B cell (primary cell): ENCODE measurements at regions not wholly inside any gene's neighbourhood (a gene's known extent, or its start where the extent isn't known, plus 50 kb on each side); places are given as distances from the start of the nearest gene placed in this dataset.

Source experiments
- ATAC-seq: fragments of 200-7000 bp; cut with Tn5 transposase; one replicate; pipeline ENCODE4 v1.10.0; 2021; ENCODE audit warnings: low read depth, mild to moderate bottlenecking, moderate number of reproducible peaks, moderate library complexity
- CTCF ChIA-PET: fragments of 350-600 bp; sonication (Branson Sonifier 250); formaldehyde crosslinking; loops from one replicate; lab custom pipeline; 2021; ENCODE audit warnings: antibody characterized with exemption, inconsistent platforms; lab: Charles Lee
- POLR2A ChIA-PET: fragments of 350-600 bp; sonication (Branson Sonifier 250); formaldehyde crosslinking; loops from one replicate; lab custom pipeline; 2021; ENCODE audit warnings: antibody characterized with exemption; lab: Charles Lee
- DNase-seq: peaks from one replicate; pipeline ENCODE4 v3.0.0; 2013
- H2AFZ ChIP-seq: 2 replicates; pipeline ENCODE4 v1.6.1; 2012; ENCODE audit warnings: mild to moderate bottlenecking, low read depth, low read length; ENCODE audit not compliant: insufficient read depth, poor library complexity, severe bottlenecking
- H3K27ac ChIP-seq, 2 donors: 1 replicate in 1 of 2; 2 replicates in 1 of 2; pipeline ENCODE4 v1.5.1; 2012 to 2013; ENCODE audit warnings: low read length in 2 of 2, mild to moderate bottlenecking in 2 of 2, moderate library complexity in 1 of 2
- H3K27me3 ChIP-seq, 4 experiments: fragments of 200-600 bp in 1 of 4; sonication (generic) in 1 of 4; replicated peaks in 1 of 4; 1 replicate in 2 of 4; 2 replicates in 2 of 4; pipeline versions ENCODE4 v1.6.1 to v1.7.0; 2013 to 2016; ENCODE audit warnings: low read length in 3 of 4, mild to moderate bottlenecking in 2 of 4, mixed read lengths in 1 of 4, moderate library complexity in 1 of 4; ENCODE audit not compliant: insufficient read depth in 4 of 4, control insufficient read depth in 3 of 4; ENCODE audit errors: control extremely low read depth in 1 of 4
- H3K36me3 ChIP-seq, 2 experiments: replicated peaks in 1 of 2; 1 replicate in 1 of 2; 2 replicates in 1 of 2; pipeline versions ENCODE4 v1.6.1 to v1.7.1; 2013; ENCODE audit warnings: low read length in 1 of 2; ENCODE audit not compliant: insufficient read depth in 2 of 2, control insufficient read depth in 1 of 2; ENCODE audit errors: control extremely low read depth in 1 of 2, extremely low read depth in 1 of 2
- H3K4me1 ChIP-seq, 2 donors: fragments of 200-600 bp in 1 of 2; sonication (generic) in 1 of 2; 1 replicate in 1 of 2; 2 replicates in 1 of 2; pipeline versions ENCODE4 v1.5.1 to v1.6.1; 2013 to 2017; ENCODE audit warnings: low read length in 2 of 2; ENCODE audit not compliant: control insufficient read depth in 2 of 2, insufficient read depth in 2 of 2
- H3K4me2 ChIP-seq: replicated peaks from 2 replicates; pipeline ENCODE3; 2012; ENCODE audit warnings: mild to moderate bottlenecking, low read depth, low read length; ENCODE audit not compliant: poor library complexity, severe bottlenecking
- H3K4me3 ChIP-seq, 5 experiments: fragments of 200-600 bp in 1 of 5; sonication (generic) in 1 of 5; 1 replicate in 3 of 5; 2 replicates in 2 of 5; pipeline versions ENCODE4 v1.5.1 to v1.7.0; 2011 to 2016; ENCODE audit warnings: low read length in 4 of 5, mild to moderate bottlenecking in 4 of 5, low read depth in 2 of 5, control low read depth in 1 of 5, moderate library complexity in 1 of 5; ENCODE audit not compliant: insufficient read depth in 1 of 5; ENCODE audit errors: control extremely low read depth in 1 of 5, extremely low read depth in 1 of 5
- H3K79me2 ChIP-seq: fragments of 200-600 bp; sonication (generic); one replicate; pipeline ENCODE4 v1.6.0; 2016; ENCODE audit warnings: low read length; ENCODE audit not compliant: control insufficient read depth, insufficient read depth
- H3K9ac ChIP-seq: fragments of 200-600 bp; sonication (generic); 2 replicates; pipeline ENCODE4 v1.6.1; 2017; ENCODE audit warnings: mild to moderate bottlenecking, low read length, moderate library complexity
- H3K9me3 ChIP-seq, 3 donors: one replicate each; pipeline versions ENCODE4 v1.6.1 to v1.7.1; 2013; ENCODE audit warnings: low read length in 2 of 3; ENCODE audit not compliant: control insufficient read depth in 2 of 3, insufficient read depth in 1 of 3; ENCODE audit errors: control extremely low read depth in 1 of 3
- H4K20me1 ChIP-seq: 2 replicates; pipeline ENCODE4 v1.6.0; 2012; ENCODE audit warnings: mild to moderate bottlenecking, low read length; ENCODE audit not compliant: insufficient read depth, control insufficient read depth, poor library complexity, severe bottlenecking
- H3K27ac Mint-ChIP-seq: one replicate; pipeline ENCODE4 v1.8.0; 2021; ENCODE audit warnings: mixed read lengths
- H3K27me3 Mint-ChIP-seq: one replicate; pipeline ENCODE4 v1.8.0; 2021; ENCODE audit warnings: mixed read lengths
- H3K4me1 Mint-ChIP-seq: one replicate; pipeline ENCODE4 v1.8.0; 2021; ENCODE audit warnings: mixed read lengths
- H3K4me3 Mint-ChIP-seq: one replicate; pipeline ENCODE4 v1.8.0; 2021; ENCODE audit warnings: mixed read lengths
- H3K9me3 Mint-ChIP-seq: one replicate; pipeline ENCODE4 v1.8.0; 2022; ENCODE audit warnings: mixed read lengths; ENCODE audit not compliant: insufficient read depth
- EZH2 ChIP-seq: IDR thresholded peaks from 2 replicates; pipeline ENCODE4 v1.6.1; 2012; ENCODE audit warnings: borderline replicate concordance, low read depth, mild to moderate bottlenecking, moderate library complexity, low read length; ENCODE audit not compliant: insufficient read depth, poor library complexity, severe bottlenecking
- WGBS: methylation state at CpG from one replicate; pipeline ENCODE4 v1.1.5; 2013; ENCODE audit warnings: missing lambda C conversion rate; ENCODE audit not compliant: insufficient coverage; 5-methylcytosine and 5-hydroxymethylcytosine counted together
- intact Hi-C: fragments of 100-400 bp; cut with micrococcal nuclease; formaldehyde crosslinking; loops from one replicate; pipeline ENCODE4 v1.10.0; 2022
- TF ChIP-seq, protein P1 (sequence below): fragments of 200-600 bp; IDR thresholded peaks from one replicate; pipeline ENCODE4 v1.8.0; 2022; ENCODE audit warnings: antibody characterized with exemption, mild to moderate bottlenecking

DNA sequence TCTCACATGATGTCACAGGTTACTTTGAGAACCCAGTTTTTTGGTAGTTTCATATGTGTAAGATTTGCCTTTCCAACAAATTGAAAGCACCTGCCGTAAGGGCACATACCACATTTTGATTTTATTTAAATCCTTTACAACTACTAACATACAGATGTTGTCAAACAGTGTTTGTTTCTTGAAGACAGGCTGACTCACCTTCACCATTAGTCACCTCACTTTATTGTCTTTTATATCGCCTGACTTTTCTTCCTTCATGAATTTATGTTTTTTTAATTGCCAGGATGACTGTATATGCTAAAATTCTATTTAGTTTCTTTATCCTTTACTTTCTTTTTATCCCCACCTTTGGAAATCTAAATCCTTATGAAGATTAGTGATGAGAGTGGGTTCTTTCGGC lies 886.7 kb downstream of the SUCLG1 start:
- no peaks in the 10 kb centered on the region for H3K79me2 ChIP-seq
- no peak overlapping the region for H3K9ac ChIP-seq
- no peaks in the 10 kb centered on the region for H3K9me3 ChIP-seq
- Mint-ChIP-seq H3K4me3 (no peak overlapping the region), H3K4me1 (no peaks in the 10 kb centered on the region), H3K9me3 (peaks cover 4% of the 10 kb centered on the region), H3K27ac (no peak overlapping the region), H3K27me3 (no peaks in the 10 kb centered on the region)
- H4K20me1 ChIP-seq: no peaks in the 10 kb centered on the region
- DNase-seq (no peak), ATAC-seq (no peak)
- ChIA-PET POLR2A (no interaction called here), CTCF (no interaction called here)
- no peak for TF ChIP-seq EZH2
- TF ChIP-seq, protein P1, sequence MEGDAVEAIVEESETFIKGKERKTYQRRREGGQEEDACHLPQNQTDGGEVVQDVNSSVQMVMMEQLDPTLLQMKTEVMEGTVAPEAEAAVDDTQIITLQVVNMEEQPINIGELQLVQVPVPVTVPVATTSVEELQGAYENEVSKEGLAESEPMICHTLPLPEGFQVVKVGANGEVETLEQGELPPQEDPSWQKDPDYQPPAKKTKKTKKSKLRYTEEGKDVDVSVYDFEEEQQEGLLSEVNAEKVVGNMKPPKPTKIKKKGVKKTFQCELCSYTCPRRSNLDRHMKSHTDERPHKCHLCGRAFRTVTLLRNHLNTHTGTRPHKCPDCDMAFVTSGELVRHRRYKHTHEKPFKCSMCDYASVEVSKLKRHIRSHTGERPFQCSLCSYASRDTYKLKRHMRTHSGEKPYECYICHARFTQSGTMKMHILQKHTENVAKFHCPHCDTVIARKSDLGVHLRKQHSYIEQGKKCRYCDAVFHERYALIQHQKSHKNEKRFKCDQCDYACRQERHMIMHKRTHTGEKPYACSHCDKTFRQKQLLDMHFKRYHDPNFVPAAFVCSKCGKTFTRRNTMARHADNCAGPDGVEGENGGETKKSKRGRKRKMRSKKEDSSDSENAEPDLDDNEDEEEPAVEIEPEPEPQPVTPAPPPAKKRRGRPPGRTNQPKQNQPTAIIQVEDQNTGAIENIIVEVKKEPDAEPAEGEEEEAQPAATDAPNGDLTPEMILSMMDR: no peak
- no peak overlapping the region for H3K4me3 ChIP-seq
- H3K4me1 ChIP-seq: no peaks in the 10 kb centered on the region
- no peaks in the 10 kb centered on the region for H3K27me3 ChIP-seq
- H3K27ac ChIP-seq: no peak overlapping the region
- intact Hi-C loops: no loop called here
- H3K4me2 ChIP-seq: no peak overlapping the region
- WGBS: no CpG with 5 or more reads among the region's 3 CpGs
- no peaks in the 10 kb centered on the region for H3K36me3 ChIP-seq
- no peak overlapping the region for H2AFZ ChIP-seq

DNA sequence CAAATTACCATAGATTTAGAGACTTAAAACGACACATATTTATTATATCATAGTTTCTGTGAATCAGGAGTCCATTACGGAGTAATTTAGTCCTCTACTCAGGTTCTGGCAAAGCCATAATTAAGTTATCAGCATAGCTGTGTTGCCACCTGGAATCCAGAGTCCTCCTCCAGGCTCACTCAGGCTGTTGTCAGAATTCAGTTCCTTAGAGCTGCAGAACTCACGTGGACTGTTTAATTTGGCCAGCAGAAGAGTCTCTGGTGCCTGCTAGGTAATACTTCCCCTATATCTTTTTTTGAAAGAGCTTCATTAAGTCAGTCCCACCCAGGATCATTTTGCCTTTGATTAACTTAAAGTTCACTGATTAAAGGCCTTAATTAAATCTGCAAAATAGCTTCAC lies 891.5 kb downstream of the SUCLG1 start:
- intact Hi-C loops: no loop called here
- POLR2A ChIA-PET: no interaction called here

More for the DNA sequence above, 891.5 kb downstream of the SUCLG1 start:
- ATAC-seq: no peak
- Histone ChIP-seq H3K9ac (no peak overlapping the region), H3K9me3 (no peaks in the 10 kb centered on the region), H4K20me1 (no peaks in the 10 kb centered on the region), H3K79me2 (no peaks in the 10 kb centered on the region), H3K4me2 (no peak overlapping the region), H3K4me1 (no peaks in the 10 kb centered on the region), H2AFZ (no peak overlapping the region), H3K27ac (no peak overlapping the region), H3K36me3 (no peaks in the 10 kb centered on the region), H3K4me3 (no peak overlapping the region), H3K27me3 (no peaks in the 10 kb centered on the region)
- CTCF ChIA-PET: no interaction called here
- TF ChIP-seq, protein P1: no peak
- TF ChIP-seq EZH2: no peak
- H3K4me1 Mint-ChIP-seq: no peaks in the 10 kb centered on the region
- H3K9me3 Mint-ChIP-seq: peaks cover 4% of the 10 kb centered on the region
- no peak for DNase-seq
- 64% methylated on average over 1 of the region's 3 CpGs for WGBS
- H3K4me3 Mint-ChIP-seq: no peak overlapping the region
- H3K27ac Mint-ChIP-seq: no peak overlapping the region
- no peaks in the 10 kb centered on the region for H3K27me3 Mint-ChIP-seq
